Omental fat pad (tissue), 3 donors: ENCODE measurements at regions not wholly inside any gene's neighbourhood (a gene's known extent, or its start where the extent isn't known, plus 50 kb on each side); places are given as distances from the start of the nearest gene placed in this dataset.

ENCODE experiments used
- ATAC-seq: fragments of 150-250 bp; one replicate; pipeline ENCODE4 v1.9.1; 2016; ENCODE audit warnings: mild to moderate bottlenecking, moderate library complexity; ENCODE audit not compliant: low FRiP score
- DNase-seq: peaks from one replicate; pipeline ENCODE4 v3.0.0-alpha.2; 2019; ENCODE audit warnings: low spot score
- CTCF ChIP-seq, 3 donors: fragments of 450-650 bp; IDR thresholded peaks; one replicate each; pipeline ENCODE4 v1.5.1; 2016 to 2017; ENCODE audit warnings: antibody characterized with exemption in 3 of 3, mild to moderate bottlenecking in 3 of 3, moderate library complexity in 2 of 3

- ATAC-seq (no peak), DNase-seq (no peak)
- TF ChIP-seq CTCF (IDR thresholded peaks at IDR 0.05): no peak
These were observed 72.2 kb downstream of the ADAMTS1 start for GRCh38 chr21:26773058-26773457.

DNA sequence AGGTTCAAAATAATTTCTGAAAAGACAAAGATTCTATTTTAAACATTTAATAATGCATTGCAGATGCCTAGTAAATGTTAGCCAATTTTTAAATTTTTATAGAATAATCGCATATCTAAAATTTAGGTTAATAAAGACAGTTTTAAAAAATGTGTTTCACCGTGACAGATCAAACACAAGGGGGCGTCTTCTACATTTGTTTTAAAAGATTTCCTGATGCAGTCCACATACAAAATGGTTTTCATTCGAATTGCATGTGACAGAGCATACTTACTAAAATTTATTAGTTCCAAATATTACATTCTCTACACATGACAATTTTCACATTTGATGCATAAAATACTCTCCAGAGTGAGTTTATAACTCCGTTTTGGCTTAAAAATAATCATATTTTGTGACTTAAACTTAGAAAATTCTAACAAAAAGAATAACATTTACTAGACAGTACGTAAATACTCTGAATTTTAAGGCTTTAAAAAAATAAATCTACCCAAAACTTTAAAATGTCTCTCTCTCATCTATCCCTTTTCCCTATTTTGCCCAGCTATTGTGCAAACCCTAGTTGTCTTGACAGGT lies 75.5 kb downstream of the ADAMTS1 start:
- no peak for DNase-seq
- TF ChIP-seq CTCF (IDR thresholded peaks at IDR 0.05): no peak
- no peak for ATAC-seq

DNA sequence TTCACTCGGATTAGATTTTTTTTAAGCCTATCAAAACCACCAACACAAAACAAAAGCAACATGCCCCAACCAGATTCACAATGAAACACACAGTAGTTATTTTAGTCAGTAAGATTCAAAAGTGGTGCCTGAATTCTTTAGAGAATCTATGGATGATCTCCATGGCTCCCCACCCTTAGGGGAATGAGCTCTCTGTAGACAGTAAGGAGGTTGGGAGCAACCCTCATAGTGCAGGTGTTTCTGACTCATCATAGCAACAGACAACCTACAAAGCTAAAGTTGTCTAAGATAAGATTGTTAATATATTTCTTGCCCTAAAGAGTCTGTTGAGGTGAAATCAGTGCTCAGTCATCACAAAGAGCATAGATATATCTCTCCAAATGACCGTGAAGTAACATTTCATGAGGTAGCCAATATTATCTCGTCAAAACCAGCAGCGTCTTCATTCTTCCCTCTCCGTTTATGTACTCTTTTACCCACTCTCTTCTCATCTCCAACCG lies 78.3 kb downstream of the ADAMTS1 start:
- ATAC-seq: no peak
- DNase-seq: no peak
- no peak for TF ChIP-seq CTCF (IDR thresholded peaks at IDR 0.05)

- no peak for TF ChIP-seq CTCF (IDR thresholded peaks at IDR 0.05)
- ATAC-seq (no peak), DNase-seq (no peak)
These were observed 83.9 kb downstream of the ADAMTS1 start for GRCh38 chr21:26761174-26761915.

GRCh38 chr21:26759731-26760130 lies 85.5 kb downstream of the ADAMTS1 start:
- DNase-seq (no peak), ATAC-seq (no peak)
- TF ChIP-seq CTCF (IDR thresholded peaks at IDR 0.05): no peak

GRCh38 chr21:26758083-26758880 lies 86.9 kb downstream of the ADAMTS1 start:
- ATAC-seq: no peak
- TF ChIP-seq CTCF (IDR thresholded peaks at IDR 0.05): no peak
- no peak for DNase-seq
